ENCODE measurements at regions not wholly inside any gene's neighbourhood (a gene's known extent, or its start where the extent isn't known, plus 50 kb on each side); places are given as distances from the start of the nearest gene placed in this dataset.
"Not testable (repeated sequence)": the region's sequence is repeated elsewhere in the genome, so short reads cannot be mapped to it uniquely, and the experiment has no call there.

GRCh38 chr2:66103581-66103980, 331.3 kb upstream of the MEIS1 start:
- no peak for DNase-seq (ENCODE audit: low read depth)

GRCh38 chr2:66101206-66101605, 333.7 kb upstream of the MEIS1 start:
- no peak for DNase-seq (ENCODE audit: low read depth)

- DNase-seq (ENCODE audit: low read depth) = no peak
Measured at GRCh38 chr2:66095820-66096345, 339.0 kb upstream of the MEIS1 start.

- not testable (repeated sequence) for DNase-seq (ENCODE audit: low read depth)
Measured at GRCh38 chr2:66094689-66095088, 340.2 kb upstream of the MEIS1 start.

GRCh38 chr2:66093371-66093770, 341.6 kb upstream of the MEIS1 start:
- no peak for DNase-seq (ENCODE audit: low read depth)

- DNase-seq (ENCODE audit: low read depth) = no peak
Measured at GRCh38 chr2:66084948-66085590, 349.9 kb upstream of the MEIS1 start.

- DNase-seq (ENCODE audit: low read depth) = no peak
Measured at GRCh38 chr2:66082581-66082980, 352.3 kb upstream of the MEIS1 start.

GRCh38 chr2:66080127-66080526, 354.8 kb upstream of the MEIS1 start:
- no peak for DNase-seq (ENCODE audit: low read depth)

GRCh38 chr2:66073172-66073571, 361.8 kb upstream of the MEIS1 start:
- no peak for DNase-seq (ENCODE audit: low read depth)

GRCh38 chr2:66070721-66071602, 364.0 kb upstream of the MEIS1 start:
- DNase-seq (ENCODE audit: low read depth) = no peak

- no peak for DNase-seq (ENCODE audit: low read depth)
Measured at GRCh38 chr2:66069937-66070720, 364.8 kb upstream of the MEIS1 start.

- no peak for DNase-seq (ENCODE audit: low read depth)
Measured at GRCh38 chr2:66066032-66066431, 368.9 kb upstream of the MEIS1 start.

GRCh38 chr2:66059332-66059731, 375.6 kb upstream of the MEIS1 start:
- no peak for DNase-seq (ENCODE audit: low read depth)

- DNase-seq (ENCODE audit: low read depth) = no peak
Measured at GRCh38 chr2:66058675-66059074, 376.2 kb upstream of the MEIS1 start.

- DNase-seq (ENCODE audit: low read depth) = no peak
Measured at GRCh38 chr2:66057844-66058243, 377.1 kb upstream of the MEIS1 start.

- no peak for DNase-seq (ENCODE audit: low read depth)
Measured at GRCh38 chr2:66050392-66050791, 384.5 kb upstream of the MEIS1 start.

- DNase-seq (ENCODE audit: low read depth) = no peak
Measured at GRCh38 chr2:66048667-66049066, 386.3 kb upstream of the MEIS1 start.

GRCh38 chr2:66041902-66042657, 392.8 kb upstream of the MEIS1 start:
- DNase-seq (ENCODE audit: low read depth) = no peak

- DNase-seq (ENCODE audit: low read depth) = no peak
Measured at GRCh38 chr2:66036948-66037347, 398.0 kb upstream of the MEIS1 start.

- no peak for DNase-seq (ENCODE audit: low read depth)
Measured at GRCh38 chr2:66034467-66034866, 400.5 kb upstream of the MEIS1 start.

GRCh38 chr2:66032226-66032775, 402.6 kb upstream of the MEIS1 start:
- DNase-seq (ENCODE audit: low read depth) = no peak

All from ELR (cell line).